CD4-positive, alpha-beta memory T cell (primary cell): ENCODE measurements at regions not wholly inside any gene's neighbourhood (a gene's known extent, or its start where the extent isn't known, plus 50 kb on each side); places are given as distances from the start of the nearest gene placed in this dataset.
A peak's percentile ranks its signal among the peaks of the same experiment; 100 is the strongest.

Experiments used
- CTCF ChIA-PET: fragments of 350-600 bp; sonication (Branson Sonifier 250); formaldehyde crosslinking; loops from one replicate; lab custom pipeline; 2021; ENCODE audit warnings: inconsistent platforms; ENCODE audit not compliant: partially characterized antibody; lab: Charles Lee
- POLR2A ChIA-PET: fragments of 350-600 bp; sonication (Branson Sonifier 250); formaldehyde crosslinking; loops from one replicate; lab custom pipeline; 2021; ENCODE audit not compliant: partially characterized antibody; lab: Charles Lee
- DNase-seq, 5 donors: peaks; one replicate each; pipeline versions ENCODE4 v3.0.0 to v3.0.0-alpha.2; 2020 to 2022; ENCODE audit warnings: mixed read lengths in 1 of 5
- H3K27ac ChIP-seq: one replicate; pipeline ENCODE4 v1.7.0; 2013; ENCODE audit warnings: low read depth, low read length
- H3K27me3 ChIP-seq: 2 replicates; pipeline ENCODE4 v1.7.0; 2013; ENCODE audit warnings: mild to moderate bottlenecking, low read length, moderate library complexity; ENCODE audit not compliant: insufficient read depth
- H3K36me3 ChIP-seq: 2 replicates; pipeline ENCODE4 v1.7.0; 2013; ENCODE audit warnings: mild to moderate bottlenecking, low read length, moderate library complexity; ENCODE audit not compliant: insufficient read depth
- H3K4me1 ChIP-seq: 2 replicates; pipeline ENCODE4 v1.7.0; 2013; ENCODE audit warnings: mild to moderate bottlenecking, low read length, moderate library complexity; ENCODE audit not compliant: insufficient read depth
- H3K4me3 ChIP-seq, 2 donors: one replicate each; pipeline ENCODE4 v1.7.0; 2013; ENCODE audit warnings: low read length in 2 of 2, mild to moderate bottlenecking in 1 of 2
- H3K9me3 ChIP-seq, 2 donors: one replicate each; pipeline ENCODE4 v1.7.0; 2013; ENCODE audit warnings: low read length in 2 of 2, control low read depth in 1 of 2; ENCODE audit not compliant: control insufficient read depth in 1 of 2
- H3K27ac Mint-ChIP-seq, 7 donors: one replicate each; pipeline ENCODE4 v1.8.0; 2020 to 2021; ENCODE audit warnings: mixed read lengths in 7 of 7, mild to moderate bottlenecking in 6 of 7, inconsistent platforms in 3 of 7, moderate library complexity in 3 of 7
- H3K27me3 Mint-ChIP-seq, 2 donors: one replicate each; pipeline ENCODE4 v1.8.0; 2020 to 2021; ENCODE audit warnings: mixed read lengths in 2 of 2
- H3K36me3 Mint-ChIP-seq, 2 donors: one replicate each; pipeline ENCODE4 v1.8.0; 2020 to 2021; ENCODE audit warnings: mixed read lengths in 2 of 2, inconsistent platforms in 1 of 2, mild to moderate bottlenecking in 1 of 2
- H3K4me1 Mint-ChIP-seq, 4 donors: one replicate each; pipeline ENCODE4 v1.8.0; 2020 to 2021; ENCODE audit warnings: mixed read lengths in 4 of 4, mild to moderate bottlenecking in 1 of 4
- H3K4me3 Mint-ChIP-seq, 8 donors: one replicate each; pipeline ENCODE4 v1.8.0; 2020 to 2021; ENCODE audit warnings: mixed read lengths in 8 of 8, mild to moderate bottlenecking in 7 of 8, moderate library complexity in 6 of 8, inconsistent platforms in 3 of 8
- H3K9me3 Mint-ChIP-seq, 8 donors: one replicate each; pipeline ENCODE4 v1.8.0; 2020 to 2021; ENCODE audit warnings: mixed read lengths in 8 of 8, mild to moderate bottlenecking in 5 of 8, inconsistent platforms in 3 of 8, moderate library complexity in 1 of 8
- intact Hi-C: fragments of 100-400 bp; cut with micrococcal nuclease; formaldehyde crosslinking; loops from one replicate; pipeline ENCODE4 v1.15.1; 2023

DNA sequence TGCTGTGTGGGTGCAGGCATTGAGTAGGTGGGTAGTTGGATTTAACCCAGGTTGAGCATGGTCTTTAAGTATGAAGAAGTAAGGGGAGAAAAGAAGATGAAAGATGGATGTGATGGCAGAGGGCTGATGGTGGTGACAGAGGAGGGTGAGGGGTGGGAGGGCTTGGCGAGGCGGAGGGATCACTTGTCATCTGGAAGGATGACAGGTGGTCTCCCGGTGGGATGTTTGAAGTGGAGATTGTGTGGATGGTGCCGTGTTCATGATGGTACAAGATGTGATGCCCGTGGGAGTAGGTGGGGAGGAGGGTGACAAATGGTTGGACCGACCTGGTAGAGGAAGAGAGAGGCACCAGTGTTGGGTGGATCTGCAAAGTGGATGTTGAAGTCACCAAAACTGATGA is 208.8 kb downstream of the RPLP1 start:
- Histone ChIP-seq H3K27me3 (no peaks in the 10 kb centered on the region), H3K9me3 (no peaks in the 10 kb centered on the region), H3K27ac (no peak overlapping the region), H3K4me1 (no peaks in the 10 kb centered on the region), H3K4me3 (no peak overlapping the region), H3K36me3 (no peaks in the 10 kb centered on the region)
- ChIA-PET POLR2A (no interaction called here), CTCF (no interaction called here)
- no peaks in the 10 kb centered on the region for H3K36me3 Mint-ChIP-seq
- H3K4me3 Mint-ChIP-seq, result no peak overlapping the region
- intact Hi-C loops, result no loop called here
- no peaks in the 10 kb centered on the region for H3K27me3 Mint-ChIP-seq
- peaks cover 4 to 16% (median 5%) of the 10 kb centered on the region in 4 donors for H3K4me1 Mint-ChIP-seq
- H3K27ac Mint-ChIP-seq, result no peak overlapping the region
- no peaks in the 10 kb centered on the region for H3K9me3 Mint-ChIP-seq
- DNase-seq, result no peak

DNA sequence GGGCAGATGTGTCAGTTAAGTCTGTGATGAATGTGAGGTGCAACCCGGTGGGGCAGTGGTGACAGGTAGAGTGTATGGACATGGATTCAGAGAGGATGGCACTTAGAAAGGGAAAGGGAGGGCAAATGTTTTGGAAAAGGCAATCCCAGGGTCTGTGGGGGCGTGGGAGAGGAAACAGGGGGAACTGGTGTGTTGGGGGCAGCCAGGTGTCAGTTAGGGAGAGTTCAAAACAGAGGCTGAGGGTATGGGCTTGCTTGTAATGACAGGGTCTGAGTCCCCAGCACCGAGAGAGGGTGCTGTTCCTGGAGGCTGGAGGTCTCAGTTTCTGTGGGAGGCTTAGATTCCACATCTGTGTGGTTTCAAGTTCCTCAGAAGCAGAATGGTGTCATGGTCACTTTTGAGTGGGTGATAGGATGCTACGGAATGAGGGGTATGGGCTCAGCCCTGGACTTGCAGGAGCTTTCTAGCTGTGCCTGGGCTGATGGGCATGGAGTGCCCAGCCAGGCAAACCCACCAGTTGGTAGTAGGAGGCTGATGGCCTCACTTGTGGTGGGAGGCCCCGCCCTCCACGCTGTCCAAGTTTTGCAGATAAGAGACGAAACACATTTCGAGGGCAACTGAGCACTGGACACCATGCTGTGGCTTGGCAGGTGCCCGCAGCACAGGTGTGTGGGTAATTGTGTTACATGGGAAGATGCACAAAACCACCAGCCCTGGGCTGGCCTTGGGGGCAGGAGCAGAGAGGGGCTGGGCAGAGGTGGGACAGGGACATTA is 209.4 kb downstream of the RPLP1 start:
- H3K4me3 ChIP-seq, result no peak overlapping the region
- no peaks in the 10 kb centered on the region for H3K36me3 ChIP-seq
- POLR2A ChIA-PET, result no interaction called here
- DNase-seq, result no peak
- H3K4me1 ChIP-seq, result no peaks in the 10 kb centered on the region
- Mint-ChIP-seq H3K4me1 (peaks cover 4 to 21% (median 8%) of the 10 kb centered on the region in 4 donors), H3K4me3 (no peak overlapping the region), H3K9me3 (no peaks in the 10 kb centered on the region), H3K27me3 (no peaks in the 10 kb centered on the region), H3K27ac (peak overlapping the region in 1 of 7 donors; percentile 6), H3K36me3 (no peaks in the 10 kb centered on the region)
- H3K27ac ChIP-seq, result no peak overlapping the region
- CTCF ChIA-PET, result no interaction called here
- H3K9me3 ChIP-seq, result no peaks in the 10 kb centered on the region
- H3K27me3 ChIP-seq, result no peaks in the 10 kb centered on the region
- intact Hi-C loops, result no loop called here

- no peaks in the 10 kb centered on the region for H3K27me3 Mint-ChIP-seq
- intact Hi-C loops, result no loop called here
- H3K27ac Mint-ChIP-seq, result no peak overlapping the region
Measured at GRCh38 chr15:69662645-69663000, 210.0 kb downstream of the RPLP1 start.

DNA sequence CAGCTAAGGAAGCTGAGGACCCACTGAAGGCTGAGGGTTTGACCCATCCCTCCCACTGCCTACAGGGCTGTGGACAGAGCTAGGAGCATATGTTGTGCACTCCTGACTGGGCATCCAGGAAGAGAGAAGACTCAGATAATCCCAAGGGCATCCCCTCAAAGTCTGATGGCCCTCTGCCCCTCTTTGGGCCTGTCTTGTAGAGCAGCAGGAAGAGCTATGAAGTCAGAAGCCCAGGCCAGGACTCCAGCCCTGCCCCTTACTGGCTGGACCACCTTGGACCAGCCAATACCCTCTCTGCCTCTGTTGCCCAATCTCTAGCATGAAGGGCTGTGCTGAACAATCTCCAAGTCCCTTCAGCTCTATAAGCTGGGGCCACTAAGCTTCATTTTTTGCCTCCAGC is 210.8 kb downstream of the RPLP1 start:
- Histone ChIP-seq H3K9me3 (no peaks in the 10 kb centered on the region), H3K36me3 (no peaks in the 10 kb centered on the region), H3K27ac (no peak overlapping the region), H3K27me3 (no peaks in the 10 kb centered on the region), H3K4me1 (peaks cover 11% of the 10 kb centered on the region), H3K4me3 (no peak overlapping the region)
- DNase-seq, result no peak
- ChIA-PET POLR2A (no interaction called here), CTCF (no interaction called here)
- H3K27ac Mint-ChIP-seq, result no peak overlapping the region
- no peaks in the 10 kb centered on the region for H3K27me3 Mint-ChIP-seq
- H3K9me3 Mint-ChIP-seq, result no peaks in the 10 kb centered on the region
- intact Hi-C loops, result no loop called here
- H3K36me3 Mint-ChIP-seq, result no peaks in the 10 kb centered on the region
- H3K4me3 Mint-ChIP-seq, result no peak overlapping the region
- H3K4me1 Mint-ChIP-seq, result peaks cover 9 to 30% (median 12%) of the 10 kb centered on the region in 4 donors

More at GRCh38 chr15:69662645-69663000, 210.0 kb downstream of the RPLP1 start:
- ChIA-PET CTCF (no interaction called here), POLR2A (no interaction called here)
- Mint-ChIP-seq H3K36me3 (no peaks in the 10 kb centered on the region), H3K4me3 (no peak overlapping the region), H3K4me1 (peaks cover 4 to 22% (median 8%) of the 10 kb centered on the region in 4 donors), H3K9me3 (no peaks in the 10 kb centered on the region)
- Histone ChIP-seq H3K4me3 (no peak overlapping the region), H3K36me3 (no peaks in the 10 kb centered on the region), H3K4me1 (peaks cover 2% of the 10 kb centered on the region), H3K9me3 (no peaks in the 10 kb centered on the region), H3K27me3 (no peaks in the 10 kb centered on the region), H3K27ac (no peak overlapping the region)
- no peak for DNase-seq

DNA sequence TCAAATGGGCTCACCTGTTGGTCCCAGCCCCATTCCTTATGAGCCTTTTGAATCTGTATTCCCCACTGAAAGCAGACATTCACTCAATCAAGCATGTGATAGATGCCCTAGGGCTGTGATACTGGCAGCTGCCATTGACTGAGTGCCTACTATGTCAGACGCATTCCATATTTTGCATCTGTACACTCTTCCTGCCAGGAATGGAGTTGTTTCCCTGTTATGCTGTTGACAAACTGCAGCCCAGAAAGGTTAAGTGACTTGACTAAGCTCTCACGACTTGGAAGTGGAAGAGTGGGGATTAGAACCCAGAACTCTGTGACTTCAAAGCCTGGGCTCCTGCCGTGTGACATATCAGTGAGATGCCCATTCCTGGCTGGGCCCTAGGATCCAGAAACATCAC is 211.4 kb downstream of the RPLP1 start:
- H3K27me3 ChIP-seq, result no peaks in the 10 kb centered on the region
- intact Hi-C loops, result no loop called here
- no peak overlapping the region for H3K4me3 ChIP-seq
- Mint-ChIP-seq H3K4me3 (no peak overlapping the region), H3K27me3 (no peaks in the 10 kb centered on the region), H3K4me1 (peaks cover 14 to 35% (median 17%) of the 10 kb centered on the region in 4 donors), H3K27ac (peak overlapping the region in 1 of 7 donors; percentile 36), H3K36me3 (no peaks in the 10 kb centered on the region), H3K9me3 (no peaks in the 10 kb centered on the region)
- no peaks in the 10 kb centered on the region for H3K36me3 ChIP-seq
- H3K4me1 ChIP-seq, result peaks cover 16% of the 10 kb centered on the region
- ChIA-PET CTCF (no interaction called here), POLR2A (no interaction called here)
- no peaks in the 10 kb centered on the region for H3K9me3 ChIP-seq
- no peak for DNase-seq
- no peak overlapping the region for H3K27ac ChIP-seq

GRCh38 chr15:69664572-69665571 is 212.3 kb downstream of the RPLP1 start:
- Histone ChIP-seq H3K4me3 (no peak overlapping the region), H3K4me1 (peaks cover 25% of the 10 kb centered on the region), H3K27me3 (no peaks in the 10 kb centered on the region), H3K36me3 (no peaks in the 10 kb centered on the region), H3K27ac (no peak overlapping the region), H3K9me3 (no peaks in the 10 kb centered on the region)
- H3K27me3 Mint-ChIP-seq, result no peaks in the 10 kb centered on the region
- H3K9me3 Mint-ChIP-seq, result no peaks in the 10 kb centered on the region
- H3K4me3 Mint-ChIP-seq, result peak overlapping the region in 1 of 8 donors; percentile 47
- no peak for DNase-seq
- intact Hi-C loops, result loop anchor here (5.0 kb wide), 1 partner anchor 47 kb away; no protein-coding TSS in a partner anchor
- peak overlapping the region in 6 of 7 donors; percentile 1 to 80 (median 11) for H3K27ac Mint-ChIP-seq
- ChIA-PET CTCF (interaction anchor here (1.4 kb wide), 1 partner anchor 312 kb away, joined by 3 read pairs; no protein-coding TSS in a partner anchor), POLR2A (interaction anchor here (0.8 kb wide), 1 partner anchor 61 kb away, joined by 3 read pairs; no protein-coding TSS in a partner anchor)
- peaks cover 21 to 44% (median 25%) of the 10 kb centered on the region in 4 donors for H3K4me1 Mint-ChIP-seq
- no peaks in the 10 kb centered on the region for H3K36me3 Mint-ChIP-seq

DNA sequence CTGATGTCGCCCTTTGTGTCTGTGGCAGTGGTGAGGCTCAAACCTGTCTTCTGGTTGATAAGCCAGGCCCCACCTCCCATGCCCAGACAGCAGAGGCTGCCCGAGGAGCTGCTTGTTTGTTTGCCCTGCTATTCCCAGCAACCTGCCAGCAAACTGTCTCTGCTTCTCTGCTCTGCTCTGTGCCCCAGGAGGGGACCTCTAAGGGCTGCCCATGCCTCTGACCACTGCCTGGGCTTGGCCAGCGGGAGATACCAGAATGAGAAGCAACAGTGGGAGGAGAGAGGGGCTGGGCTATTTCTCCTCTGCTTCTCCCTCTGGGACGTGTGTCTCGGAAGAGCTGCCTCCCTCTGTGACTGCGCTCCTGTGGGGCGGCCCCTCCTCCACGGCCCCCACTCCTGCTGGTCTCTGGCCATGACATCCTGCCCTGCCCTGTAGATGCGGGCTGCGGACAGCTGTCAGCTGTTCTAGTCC is 213.1 kb downstream of the RPLP1 start:
- no peaks in the 10 kb centered on the region for H3K36me3 ChIP-seq
- no peak for DNase-seq
- ChIA-PET CTCF (interaction anchor here (1.4 kb wide), 1 partner anchor 311 kb away, joined by 3 read pairs; no protein-coding TSS in a partner anchor), POLR2A (interaction anchor here (0.8 kb wide), 1 partner anchor 62 kb away, joined by 3 read pairs; no protein-coding TSS in a partner anchor)
- Mint-ChIP-seq H3K36me3 (no peaks in the 10 kb centered on the region), H3K4me3 (no peak overlapping the region), H3K9me3 (no peaks in the 10 kb centered on the region), H3K4me1 (peaks cover 23 to 49% (median 28%) of the 10 kb centered on the region in 4 donors), H3K27me3 (no peaks in the 10 kb centered on the region), H3K27ac (peak overlapping the region in 4 of 7 donors; percentile 4 to 67 (median 41))
- no peak overlapping the region for H3K4me3 ChIP-seq
- H3K4me1 ChIP-seq, result peaks cover 33% of the 10 kb centered on the region
- no peaks in the 10 kb centered on the region for H3K9me3 ChIP-seq
- H3K27ac ChIP-seq, result no peak overlapping the region
- no peaks in the 10 kb centered on the region for H3K27me3 ChIP-seq
- intact Hi-C loops, result loop anchor here (5.0 kb wide), 1 partner anchor 47 kb away; no protein-coding TSS in a partner anchor
